Gastroesophageal sphincter (tissue), 3 donors: ENCODE measurements at regions not wholly inside any gene's neighbourhood (a gene's known extent, or its start where the extent isn't known, plus 50 kb on each side); places are given as distances from the start of the nearest gene placed in this dataset.

Experiments used
- CTCF ChIP-seq, 4 experiments: fragments of 200-600 bp in 2 of 4; fragments of 450-650 bp in 2 of 4; sonication (generic) in 1 of 4; IDR thresholded peaks; one replicate each; pipeline ENCODE4 v1.5.1; 2017 to 2019; ENCODE audit warnings: antibody characterized with exemption in 4 of 4, mild to moderate bottlenecking in 2 of 4, moderate library complexity in 2 of 4
- POLR2A ChIP-seq, 2 donors: fragments of 450-650 bp; IDR thresholded peaks; one replicate each; pipeline ENCODE4 v1.6.1; 2017; ENCODE audit warnings: antibody characterized with exemption in 2 of 2, mild to moderate bottlenecking in 2 of 2, moderate library complexity in 1 of 2

- TF ChIP-seq CTCF (IDR thresholded peaks at IDR 0.05) (no peak), POLR2A (IDR thresholded peaks at IDR 0.05) (no peak)
Measured at GRCh38 chr15:38187630-38188313, 64.9 kb upstream of the SPRED1 start.
